ENCODE measurements at regions not wholly inside any gene's neighbourhood (a gene's known extent, or its start where the extent isn't known, plus 50 kb on each side); places are given as distances from the start of the nearest gene placed in this dataset.
"Not testable (repeated sequence)": the region's sequence is repeated elsewhere in the genome, so short reads cannot be mapped to it uniquely, and the experiment has no call there.

DNA sequence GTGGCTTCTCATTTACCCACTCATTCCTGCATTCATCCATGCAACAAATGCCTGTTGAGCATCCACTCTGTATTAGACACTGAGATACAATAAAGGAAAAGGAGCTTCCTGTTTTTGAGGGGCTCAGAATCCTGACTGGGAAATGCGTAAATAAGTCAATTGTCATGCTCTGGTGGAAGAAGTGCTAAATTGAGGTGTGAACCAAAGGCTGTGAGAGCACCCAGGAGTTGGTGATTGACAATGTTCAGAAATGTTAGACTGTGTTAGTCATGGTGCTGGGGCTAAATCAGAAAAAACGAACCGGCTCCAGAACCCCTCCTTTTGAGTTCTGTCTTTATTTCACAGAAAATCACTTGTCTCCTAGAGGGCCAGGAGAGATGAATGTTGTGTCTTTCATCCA is 558.6 kb upstream of the SGCD start:
- no peak for DNase-seq (ENCODE audit: low read depth)

DNA sequence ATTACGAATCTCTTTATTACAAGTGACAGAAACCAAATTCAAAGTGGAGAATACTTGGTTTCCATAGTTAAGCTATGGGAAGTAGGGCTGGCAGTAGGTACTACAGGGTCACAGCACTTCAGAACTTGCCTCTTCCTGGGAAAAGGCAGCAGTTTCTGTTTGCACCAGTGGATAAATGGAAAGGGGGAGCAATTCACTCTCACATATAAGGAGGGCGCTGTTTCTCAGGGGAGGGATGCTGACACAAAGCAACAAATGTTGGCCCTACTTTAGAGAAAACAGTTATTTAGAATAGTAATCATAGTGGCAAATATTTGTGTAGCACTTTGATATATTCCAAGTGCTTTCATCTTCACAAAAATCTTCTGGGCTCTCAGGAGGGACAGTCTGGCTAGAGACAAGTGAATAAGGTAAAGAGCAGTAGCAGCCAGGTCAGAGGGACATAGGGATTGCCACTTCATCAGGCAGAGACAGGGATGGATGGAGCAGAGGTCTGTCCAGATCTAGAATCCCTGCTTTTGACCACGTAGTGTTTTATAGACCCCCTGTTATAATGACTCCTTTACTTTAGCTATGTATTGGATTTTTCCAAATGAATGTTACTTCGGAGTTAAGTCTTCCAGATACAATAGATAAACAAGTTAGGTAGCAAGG is 554.8 kb upstream of the SGCD start:
- no peak for DNase-seq (ENCODE audit: low read depth)

DNA sequence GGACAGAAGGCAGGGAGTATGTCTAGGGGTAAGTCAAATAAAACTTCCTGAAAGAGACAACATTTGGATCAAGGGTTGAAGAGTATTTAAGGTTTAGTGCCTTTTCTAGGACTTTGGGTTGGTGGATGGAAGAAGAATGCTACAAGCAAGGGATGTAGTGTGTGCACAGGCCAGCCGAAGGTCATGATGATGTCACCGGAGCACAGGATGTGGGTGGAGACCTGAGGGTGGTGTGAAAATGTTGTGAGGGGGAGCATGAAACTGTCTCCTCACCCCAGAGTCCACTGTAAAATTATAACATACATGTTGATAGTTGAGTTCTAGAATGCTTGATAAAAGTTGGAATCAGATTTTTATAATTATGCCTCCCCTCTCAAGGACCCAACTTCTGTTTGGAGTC is 553.3 kb upstream of the SGCD start:
- no peak for DNase-seq (ENCODE audit: low read depth)

DNA sequence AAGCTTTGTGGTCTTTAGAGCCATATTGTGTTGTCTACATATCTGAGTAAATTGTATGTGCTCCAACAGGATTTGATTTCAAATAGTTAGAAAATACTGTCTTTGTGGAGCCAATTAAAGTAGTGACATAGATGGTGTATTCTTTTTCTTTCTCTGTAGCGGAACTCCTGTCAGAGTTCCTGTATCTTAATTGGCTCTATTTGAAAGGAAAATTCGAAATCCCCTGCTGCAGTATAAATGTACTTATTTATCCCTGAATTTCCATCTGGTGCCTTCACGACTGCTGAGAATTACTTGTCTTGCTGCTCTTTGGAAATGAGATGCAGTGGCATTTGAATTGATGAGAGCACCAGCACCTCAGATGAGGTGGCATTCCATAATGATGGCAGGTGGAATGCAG is 546.7 kb upstream of the SGCD start:
- DNase-seq (ENCODE audit: low read depth), result no peak

DNA sequence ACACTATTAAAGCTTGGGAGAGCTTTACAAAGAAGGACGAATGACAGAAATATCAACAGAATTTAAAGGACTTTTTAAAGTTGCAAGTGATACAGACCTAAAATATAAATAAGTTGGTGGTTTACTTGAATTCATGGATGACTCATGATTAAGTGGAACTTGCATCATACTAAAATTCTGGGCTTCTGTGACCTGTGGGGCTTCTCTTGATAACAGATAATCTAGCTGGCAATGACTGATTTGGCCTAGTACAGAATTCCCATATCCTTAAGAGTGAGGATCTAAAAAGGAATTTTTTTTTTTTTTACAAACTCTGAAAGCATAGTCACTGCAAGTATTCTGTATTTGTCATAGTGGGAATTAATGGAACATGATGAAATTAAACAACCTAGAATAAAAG is 543.7 kb upstream of the SGCD start:
- no peak for DNase-seq (ENCODE audit: low read depth)

DNA sequence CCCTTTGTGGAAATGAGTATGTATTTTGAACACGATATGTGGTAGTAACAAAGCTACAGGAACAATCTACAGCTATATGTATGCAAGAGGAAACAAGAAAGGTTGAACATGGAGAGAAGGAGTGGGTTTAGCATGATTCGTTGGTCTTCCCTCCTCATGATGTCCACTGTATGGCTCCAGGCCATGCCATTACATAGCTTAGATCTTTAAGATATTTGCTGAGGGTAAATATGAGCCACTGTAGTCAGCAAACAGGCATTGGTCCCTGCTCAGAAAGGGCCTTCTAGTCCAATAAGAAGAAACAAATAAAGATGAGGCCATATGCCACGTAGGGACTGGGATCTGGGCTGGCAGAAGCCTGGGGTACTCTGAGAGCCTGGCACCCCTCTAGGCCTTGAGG is 543.2 kb upstream of the SGCD start:
- DNase-seq (ENCODE audit: low read depth), result no peak

DNA sequence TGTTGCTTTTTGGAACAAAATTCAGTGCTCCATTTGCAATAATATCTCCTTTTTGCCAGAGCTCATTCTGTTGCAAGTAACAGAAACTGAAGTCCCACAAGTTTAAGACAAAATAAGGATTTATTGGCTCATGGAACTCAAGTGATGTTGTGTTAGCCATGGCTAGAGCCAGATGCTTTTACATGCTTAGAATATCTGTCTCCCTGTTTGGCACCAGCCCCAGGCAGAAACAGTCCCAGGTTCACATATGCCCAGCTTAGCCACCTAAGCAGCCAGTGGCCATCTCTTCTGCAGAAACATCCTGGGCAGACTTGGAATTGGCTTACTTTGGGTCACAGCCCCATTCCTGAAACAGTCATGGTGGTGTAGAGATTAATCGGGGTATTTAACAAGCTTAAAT is 540.9 kb upstream of the SGCD start:
- no peak for DNase-seq (ENCODE audit: low read depth)

DNA sequence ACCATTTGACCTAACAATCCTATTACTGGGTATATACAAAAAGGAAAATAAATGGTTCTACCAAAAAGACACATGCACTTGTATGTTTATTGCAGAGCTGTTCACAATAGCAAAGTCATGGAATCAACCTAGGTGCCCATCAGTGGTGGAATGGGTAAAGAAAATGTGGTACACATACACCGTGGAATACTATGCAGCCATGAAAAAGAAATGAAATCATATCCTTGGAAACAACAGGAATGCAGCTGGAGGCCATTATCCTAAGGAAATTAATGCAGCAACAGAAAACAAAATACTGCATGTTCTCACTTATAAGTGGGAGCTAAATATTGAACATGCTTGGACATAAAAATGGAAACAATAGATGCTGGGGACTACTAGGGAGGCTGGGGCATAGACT is 534.1 kb upstream of the SGCD start:
- DNase-seq (ENCODE audit: low read depth), result no peak

DNA sequence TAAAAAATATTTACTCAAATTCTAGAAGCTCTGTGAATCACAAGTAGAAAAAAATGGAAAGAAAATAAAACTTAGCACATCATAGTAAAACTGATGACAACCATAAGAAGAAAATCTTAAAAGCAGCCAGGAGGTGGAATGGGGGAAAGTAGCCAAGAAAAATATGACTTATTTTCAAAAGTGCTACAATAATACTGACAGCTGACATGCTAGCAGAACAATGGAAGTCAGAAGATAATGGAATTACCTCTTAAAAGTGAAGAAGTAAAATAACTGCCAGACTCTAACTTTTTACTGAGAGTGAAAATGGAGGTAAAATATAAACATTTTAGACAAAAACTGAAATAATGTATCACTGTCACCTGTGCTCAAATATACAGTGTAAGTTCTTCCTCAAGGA is 532.2 kb upstream of the SGCD start:
- no peak for DNase-seq (ENCODE audit: low read depth)

DNA sequence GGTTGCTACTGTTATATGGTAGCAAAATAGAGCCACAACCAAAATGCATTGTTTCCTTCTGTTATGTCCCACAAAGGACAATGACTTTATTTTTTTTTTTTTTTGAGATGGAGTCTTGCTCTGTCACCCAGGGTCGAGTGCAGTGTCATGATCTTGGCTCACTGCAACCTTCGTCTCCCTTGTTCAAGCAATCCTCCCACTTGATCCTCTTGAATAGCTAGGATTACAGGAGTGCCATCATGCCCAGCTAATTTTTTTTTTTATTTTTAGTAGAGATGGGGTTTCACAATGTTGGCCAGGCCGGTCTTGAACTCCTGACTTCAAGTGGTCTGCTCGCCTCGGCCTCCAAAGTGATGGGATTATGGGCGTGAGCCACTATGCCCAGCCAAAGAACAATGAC is 527.7 kb upstream of the SGCD start:
- no peak for DNase-seq (ENCODE audit: low read depth)

DNA sequence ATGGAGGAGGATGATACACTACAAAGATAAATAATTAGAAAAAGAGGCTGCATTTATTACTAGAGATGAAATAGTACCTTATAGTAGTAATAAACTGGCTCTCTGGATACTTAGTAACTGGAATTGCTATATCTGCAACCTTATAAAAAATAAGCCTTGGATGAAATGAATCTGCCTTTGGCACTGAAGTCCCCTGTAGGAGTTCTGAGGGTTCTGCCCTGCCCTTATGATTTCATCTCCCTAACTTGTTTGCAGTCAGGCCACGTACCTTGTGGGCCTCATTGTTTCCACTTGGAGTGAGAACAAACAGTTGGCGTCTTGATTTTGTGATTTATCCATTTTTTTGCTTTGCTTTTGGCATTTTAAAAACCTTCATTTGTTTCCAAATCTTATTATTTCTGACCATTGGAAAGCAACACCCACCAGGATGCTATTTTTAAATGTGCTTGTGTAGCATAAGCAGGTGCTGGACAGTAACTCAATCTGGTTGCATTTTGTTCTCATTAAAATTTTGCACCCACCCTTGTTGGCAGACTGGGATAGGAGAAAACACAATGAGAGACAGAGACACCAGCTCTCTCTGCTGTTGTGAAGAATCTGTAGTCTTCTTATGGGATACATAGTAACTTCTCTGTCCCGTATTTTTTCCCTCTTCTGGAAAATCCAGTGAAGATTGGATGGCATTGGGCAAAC is 518.9 kb upstream of the SGCD start:
- DNase-seq (ENCODE audit: low read depth), result no peak

DNA sequence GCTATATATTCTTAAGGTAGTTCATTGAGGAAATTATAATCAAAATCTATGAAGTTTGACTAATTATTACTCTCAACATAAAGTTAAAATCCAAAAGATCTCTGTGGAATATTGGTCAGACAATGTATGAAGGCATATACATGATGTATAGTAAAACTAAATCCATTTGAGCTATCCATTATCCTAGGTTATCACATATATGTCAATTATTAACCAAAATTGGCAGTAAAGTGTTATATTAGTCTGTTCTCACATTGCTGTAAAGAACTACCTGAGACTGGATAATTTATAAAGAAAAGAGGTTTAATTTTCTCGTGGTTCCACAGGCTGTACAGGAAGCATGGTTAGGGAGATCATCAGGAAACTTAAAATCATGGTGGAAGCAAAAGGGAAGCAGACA is 511.7 kb upstream of the SGCD start:
- no peak for DNase-seq (ENCODE audit: low read depth)

DNA sequence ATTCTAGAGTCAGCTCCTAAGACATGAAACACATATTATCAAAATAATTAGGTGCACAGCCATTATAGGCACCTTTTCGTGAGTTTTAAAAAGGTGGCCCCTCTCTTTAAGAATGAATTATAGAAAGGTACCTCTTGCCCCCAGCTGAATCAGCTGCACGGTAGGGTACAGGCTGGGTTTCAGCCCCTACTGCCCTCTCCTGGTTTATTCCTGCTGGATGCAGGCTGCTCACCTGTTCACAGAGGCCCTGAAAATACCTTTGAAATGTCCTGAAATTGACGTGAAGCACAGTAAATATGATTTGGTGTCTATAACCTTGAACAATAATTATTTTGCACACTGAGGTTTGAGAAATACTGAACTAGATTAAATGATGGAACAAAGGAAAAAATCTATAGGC is 504.8 kb upstream of the SGCD start:
- DNase-seq (ENCODE audit: low read depth), result no peak

DNA sequence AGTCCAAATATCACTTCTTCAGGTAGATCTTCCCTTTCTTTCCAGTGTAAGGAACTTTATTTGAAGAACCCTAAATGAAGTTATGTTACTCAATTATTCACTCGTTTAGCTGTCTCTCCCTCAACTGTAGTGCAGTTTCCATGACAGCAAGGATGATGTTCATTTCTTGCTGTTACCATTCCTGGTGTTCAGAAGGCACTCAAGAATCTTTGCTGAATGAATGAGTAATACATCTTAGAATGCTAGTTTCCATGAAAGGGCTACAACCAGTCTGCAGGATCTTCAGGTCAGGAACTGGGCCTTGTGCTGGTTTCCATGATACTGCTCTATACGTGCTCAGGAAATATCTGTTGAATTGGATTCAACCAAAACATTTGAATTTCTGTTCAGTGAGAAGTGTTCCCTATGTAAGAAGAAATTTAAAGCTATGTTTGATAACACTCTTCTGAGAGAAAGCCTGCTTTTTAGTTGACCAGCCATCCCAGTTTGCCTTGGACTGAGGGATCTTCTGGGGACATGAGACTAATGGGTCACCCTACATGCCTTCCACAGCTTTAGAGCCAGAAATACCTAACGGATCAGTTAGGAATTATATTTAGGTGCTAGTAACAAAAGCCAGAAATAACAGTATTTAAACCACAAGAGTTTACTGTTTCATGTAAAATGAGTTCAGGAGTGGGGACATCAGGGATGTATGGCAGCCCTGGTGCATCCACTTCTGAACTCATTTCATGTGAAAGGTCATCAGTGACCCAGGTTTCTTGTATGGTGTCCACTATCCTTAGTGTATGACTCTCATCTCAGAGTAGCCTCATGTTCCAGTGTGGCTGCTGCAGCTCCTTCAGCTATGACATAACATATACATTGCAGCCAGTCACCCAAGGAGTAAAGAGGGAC is 500.1 kb upstream of the SGCD start:
- no peak for DNase-seq (ENCODE audit: low read depth)

DNA sequence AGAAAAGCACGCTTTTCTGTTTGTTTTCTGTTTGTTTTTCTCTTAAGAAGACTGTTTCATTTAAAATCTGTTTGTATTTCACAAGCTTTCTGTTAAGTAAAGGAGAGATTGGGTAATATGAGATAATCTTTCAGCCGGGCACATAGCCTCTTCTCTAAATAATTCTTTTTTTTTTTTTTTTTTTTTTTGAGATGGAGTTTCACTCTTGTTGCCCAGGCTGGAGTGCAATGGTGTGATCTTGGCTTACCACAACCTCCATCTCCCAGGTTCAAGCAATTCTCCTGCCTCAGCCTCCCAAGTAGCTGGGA is 499.5 kb upstream of the SGCD start:
- not testable (repeated sequence) for DNase-seq (ENCODE audit: low read depth)

DNA sequence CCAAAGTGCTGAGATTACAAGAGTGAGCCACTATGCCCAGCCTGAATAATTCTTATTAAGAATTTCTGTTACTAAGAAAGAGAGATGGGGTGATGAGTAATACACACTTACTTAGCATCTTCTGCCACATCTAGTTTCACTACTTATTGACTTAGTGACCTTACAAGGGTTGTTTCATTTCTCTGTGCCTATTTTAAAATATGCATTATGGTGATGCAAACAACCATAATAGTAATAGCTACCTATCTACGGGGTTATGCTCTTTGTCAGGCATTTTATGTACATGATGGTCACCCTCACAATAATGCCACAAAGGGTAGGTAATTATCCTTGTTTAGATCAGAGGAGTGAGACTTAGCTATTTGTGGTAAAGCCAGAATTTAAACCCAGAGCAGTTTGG is 499.0 kb upstream of the SGCD start:
- no peak for DNase-seq (ENCODE audit: low read depth)

DNA sequence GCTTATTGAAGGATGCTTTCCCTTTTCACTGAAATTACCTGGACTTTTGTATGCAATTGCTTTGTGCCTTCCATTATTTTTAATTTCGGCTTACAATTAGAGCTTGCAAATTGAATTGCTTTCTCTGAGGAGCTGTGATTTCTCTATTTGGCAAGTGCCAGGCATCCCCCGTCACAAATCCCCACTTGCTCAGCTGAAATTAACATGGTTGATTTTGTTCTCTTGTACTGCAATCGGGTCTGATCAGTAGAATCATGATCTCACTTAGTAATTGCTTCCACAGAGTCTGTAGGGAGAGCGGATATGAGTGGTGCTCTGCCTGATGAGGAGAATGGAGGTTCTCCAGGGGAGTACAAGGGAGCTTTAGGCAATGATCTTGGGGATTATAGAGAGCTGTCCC is 495.5 kb upstream of the SGCD start:
- no peak for DNase-seq (ENCODE audit: low read depth)

DNA sequence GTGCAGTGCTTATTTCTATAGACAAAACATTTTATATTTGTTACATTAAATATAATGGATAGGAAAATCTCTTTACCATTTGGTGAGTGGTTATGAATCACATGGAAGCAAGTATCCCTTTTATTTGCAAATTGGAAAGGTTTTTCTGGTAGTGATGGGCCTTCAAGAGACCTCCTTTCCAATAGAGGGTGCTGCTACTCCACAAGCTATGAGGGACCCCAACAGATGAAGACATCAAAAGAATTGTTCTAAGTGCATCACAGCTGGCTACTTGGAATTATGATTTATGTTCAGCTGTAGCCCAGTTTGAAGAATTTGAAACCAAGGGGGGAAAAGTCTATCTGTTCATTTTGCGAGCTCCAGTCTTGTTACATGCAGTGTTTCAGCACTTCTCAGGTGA is 493.7 kb upstream of the SGCD start:
- peak; percentile 8 for DNase-seq (ENCODE audit: low read depth)

DNA sequence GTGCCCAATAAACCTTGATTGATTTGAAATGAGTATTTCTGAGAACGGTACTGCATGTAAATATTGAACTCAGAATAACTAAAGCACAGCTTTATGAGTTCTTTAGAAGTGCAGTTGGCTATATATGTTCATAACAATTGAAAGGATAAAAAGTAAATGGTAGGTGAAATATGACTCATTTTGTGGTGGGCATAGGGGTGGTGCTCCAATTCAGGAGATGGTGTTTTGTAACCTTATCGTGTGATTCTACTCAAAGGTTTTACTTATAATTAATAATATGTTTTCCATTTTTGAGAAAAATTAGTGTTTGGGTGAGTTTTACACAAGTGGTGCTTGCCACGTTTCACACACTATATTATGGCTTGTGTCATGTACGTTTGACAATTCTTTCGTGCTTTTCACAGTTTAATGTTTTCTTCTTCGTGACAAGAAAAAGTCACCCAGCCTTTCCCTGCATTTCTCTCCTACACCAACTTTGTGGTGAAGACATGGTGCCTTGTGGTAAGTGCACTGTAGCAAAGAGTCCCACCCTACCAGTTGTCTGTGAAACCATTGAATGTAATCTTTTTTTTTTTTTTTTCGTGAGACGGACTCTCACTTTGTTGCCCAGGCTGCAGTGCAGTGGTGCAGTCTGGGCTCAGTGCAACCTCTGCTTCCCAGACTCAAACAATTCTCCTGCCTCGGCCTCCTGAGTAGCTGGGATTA is 492.5 kb upstream of the SGCD start:
- no peak for DNase-seq (ENCODE audit: low read depth)

DNA sequence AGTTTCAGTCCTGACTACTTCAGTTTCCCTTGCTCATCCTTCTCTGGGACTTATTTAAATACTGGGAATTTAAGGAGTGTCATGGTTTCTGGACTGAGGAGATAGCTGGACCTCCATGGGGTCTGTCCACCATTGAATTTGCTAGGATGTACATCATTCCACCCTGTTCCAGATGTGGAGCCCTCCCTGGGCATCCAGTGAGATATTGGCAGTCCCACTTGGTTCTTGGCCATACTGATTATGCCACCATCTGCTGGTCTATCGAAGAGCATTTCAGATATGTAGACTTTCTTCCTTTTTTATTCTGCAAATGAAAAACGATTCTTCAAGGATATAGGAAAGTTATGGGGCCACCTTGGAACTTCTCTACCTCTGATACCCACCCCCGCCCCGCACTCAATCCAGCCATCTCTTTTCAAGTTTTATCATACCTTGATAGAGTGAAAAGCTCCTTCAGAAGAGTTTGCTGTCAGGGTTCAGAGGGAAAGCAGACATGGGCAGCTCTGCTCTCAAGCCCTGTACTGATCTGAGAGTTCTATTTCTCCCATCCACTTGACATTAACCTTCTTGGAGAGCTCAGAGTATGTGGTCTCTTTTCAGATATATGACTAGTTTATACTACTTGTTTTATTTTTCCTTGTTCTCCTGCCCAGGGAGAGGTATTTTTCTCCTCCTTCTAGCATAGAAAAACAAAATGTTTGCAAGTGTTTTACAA is 490.7 kb upstream of the SGCD start:
- DNase-seq (ENCODE audit: low read depth), result no peak

DNA sequence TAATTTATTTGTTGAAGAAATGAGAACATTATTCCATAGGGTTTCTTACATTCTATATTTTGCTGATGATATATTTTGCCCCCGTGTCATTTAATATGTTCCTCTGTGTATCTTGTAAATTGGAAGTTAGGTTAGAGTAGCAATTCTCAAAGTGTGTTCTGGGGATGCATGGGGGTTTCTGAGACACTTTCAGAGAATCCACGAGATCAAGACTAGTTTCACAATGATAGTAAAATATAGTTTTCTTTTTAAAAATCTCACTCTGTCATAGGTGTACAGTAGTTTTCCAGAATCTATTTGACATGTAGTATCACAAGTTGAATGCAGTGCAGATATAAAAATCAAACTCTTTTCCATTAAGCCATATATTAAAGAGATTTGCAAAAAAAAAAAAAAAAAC is 488.6 kb upstream of the SGCD start:
- no peak for DNase-seq (ENCODE audit: low read depth)
